GM12892 (cell line): ENCODE measurements at regions not wholly inside any gene's neighbourhood (a gene's known extent, or its start where the extent isn't known, plus 50 kb on each side); places are given as distances from the start of the nearest gene placed in this dataset.

Source experiments
- POLR2A ChIP-seq: IDR thresholded peaks from 2 replicates; pipeline ENCODE4 v1.6.1; 2011; ENCODE audit warnings: low read depth, low read length, control low read depth
- POLR2AphosphoS5 ChIP-seq: IDR thresholded peaks from 2 replicates; pipeline ENCODE4 v1.6.1; 2011; ENCODE audit warnings: low read depth, low read length, control low read depth
- TAF1 ChIP-seq: IDR thresholded peaks from 2 replicates; pipeline ENCODE4 v1.6.1; 2011; ENCODE audit warnings: low read depth, mild to moderate bottlenecking, control low read depth, low read length, borderline replicate concordance

- no peak for TF ChIP-seq TAF1
- TF ChIP-seq POLR2A, result no peak
- TF ChIP-seq POLR2AphosphoS5, result no peak
Measured at GRCh38 chr13:53285896-53286430, 257.4 kb downstream of the OLFM4 start.
